ENCODE measurements at regions not wholly inside any gene's neighbourhood (a gene's known extent, or its start where the extent isn't known, plus 50 kb on each side); places are given as distances from the start of the nearest gene placed in this dataset.

- TF ChIP-seq POLR2A (IDR thresholded peaks at IDR 0.05) (no peak), CTCF (IDR thresholded peaks at IDR 0.05) (no peak)
These were observed 106.1 kb downstream of the CRPPA start for GRCh38 chr7:16315280-16315679.
